ENCODE measurements at regions not wholly inside any gene's neighbourhood (a gene's known extent, or its start where the extent isn't known, plus 50 kb on each side); places are given as distances from the start of the nearest gene placed in this dataset.
"Not testable (repeated sequence)": the region's sequence is repeated elsewhere in the genome, so short reads cannot be mapped to it uniquely, and the experiment has no call there.

DNA sequence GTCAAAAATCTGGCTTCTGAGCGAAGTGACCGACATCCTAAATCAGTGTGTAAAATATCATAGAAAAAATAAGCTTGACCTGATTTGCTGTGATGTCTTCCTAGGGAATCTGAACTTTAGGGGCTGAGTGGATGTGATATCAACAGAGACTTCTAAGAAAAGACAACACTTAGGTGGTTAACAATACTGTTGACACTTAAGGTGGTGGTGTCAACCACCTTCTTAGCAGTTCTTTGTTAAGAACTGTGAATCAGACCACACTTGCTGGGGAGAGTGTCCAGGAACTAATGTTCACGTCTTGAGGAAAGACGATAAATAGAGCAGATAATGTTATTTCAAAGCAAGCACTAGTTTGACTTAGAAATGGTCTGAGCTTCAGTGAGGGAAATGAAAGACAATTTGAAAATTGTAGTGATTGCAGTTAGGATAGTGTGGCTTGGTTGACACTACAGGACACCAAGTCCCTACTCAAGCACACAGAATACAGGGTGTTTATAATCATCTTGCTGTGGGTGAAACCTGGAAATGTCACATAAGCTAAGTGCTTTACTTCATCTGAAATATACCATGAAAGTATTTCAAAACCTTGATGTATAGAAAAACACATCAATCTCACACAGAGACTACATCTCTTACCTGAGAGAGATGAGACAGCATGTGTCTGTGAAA lies 1936.5 kb downstream of the PCDH9 start:
- Histone ChIP-seq H3K36me3 (no peaks in the 10 kb centered on the region), H3K4me3 (ENCODE audit: low read depth, low read length) (no peak overlapping the region), H3K27me3 (no peaks in the 10 kb centered on the region), H3K4me1 (peaks cover 26% of the 10 kb centered on the region), H3K9me3 (no peaks in the 10 kb centered on the region)
- DNase-seq, result no peak
- TF ChIP-seq, protein P1, sequence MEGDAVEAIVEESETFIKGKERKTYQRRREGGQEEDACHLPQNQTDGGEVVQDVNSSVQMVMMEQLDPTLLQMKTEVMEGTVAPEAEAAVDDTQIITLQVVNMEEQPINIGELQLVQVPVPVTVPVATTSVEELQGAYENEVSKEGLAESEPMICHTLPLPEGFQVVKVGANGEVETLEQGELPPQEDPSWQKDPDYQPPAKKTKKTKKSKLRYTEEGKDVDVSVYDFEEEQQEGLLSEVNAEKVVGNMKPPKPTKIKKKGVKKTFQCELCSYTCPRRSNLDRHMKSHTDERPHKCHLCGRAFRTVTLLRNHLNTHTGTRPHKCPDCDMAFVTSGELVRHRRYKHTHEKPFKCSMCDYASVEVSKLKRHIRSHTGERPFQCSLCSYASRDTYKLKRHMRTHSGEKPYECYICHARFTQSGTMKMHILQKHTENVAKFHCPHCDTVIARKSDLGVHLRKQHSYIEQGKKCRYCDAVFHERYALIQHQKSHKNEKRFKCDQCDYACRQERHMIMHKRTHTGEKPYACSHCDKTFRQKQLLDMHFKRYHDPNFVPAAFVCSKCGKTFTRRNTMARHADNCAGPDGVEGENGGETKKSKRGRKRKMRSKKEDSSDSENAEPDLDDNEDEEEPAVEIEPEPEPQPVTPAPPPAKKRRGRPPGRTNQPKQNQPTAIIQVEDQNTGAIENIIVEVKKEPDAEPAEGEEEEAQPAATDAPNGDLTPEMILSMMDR (IDR thresholded peaks at IDR 0.05; ENCODE audit: low read depth, low read length), result no peak

DNA sequence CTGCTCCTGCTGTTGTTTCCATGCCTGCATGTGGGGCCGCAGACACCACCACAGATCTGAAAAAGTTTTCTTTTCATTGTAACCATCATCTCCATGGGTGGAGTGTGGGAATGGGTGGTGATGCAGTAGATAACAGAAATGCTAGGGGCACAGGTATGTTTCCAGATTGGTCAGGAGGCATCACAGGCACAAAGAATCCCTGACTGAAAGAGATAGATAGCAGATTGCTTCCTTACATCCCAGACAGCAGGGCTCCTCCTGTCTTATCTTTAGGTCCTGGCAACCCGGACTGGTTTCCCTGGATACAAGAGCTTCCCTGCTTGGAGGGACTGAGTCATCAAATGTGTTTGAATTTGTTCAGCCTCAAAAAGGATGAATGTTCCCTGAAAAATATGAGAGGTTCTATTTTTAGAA lies 1937.6 kb downstream of the PCDH9 start:
- Histone ChIP-seq H3K4me1 (peaks cover 26% of the 10 kb centered on the region), H3K27me3 (no peaks in the 10 kb centered on the region), H3K9me3 (no peaks in the 10 kb centered on the region), H3K4me3 (ENCODE audit: low read depth, low read length) (no peak overlapping the region), H3K36me3 (no peaks in the 10 kb centered on the region)
- TF ChIP-seq, protein P1 (IDR thresholded peaks at IDR 0.05; ENCODE audit: low read depth, low read length), result peak; percentile 18; the same call in 1 of the 2 replicates
- peak; percentile 77 for DNase-seq

DNA sequence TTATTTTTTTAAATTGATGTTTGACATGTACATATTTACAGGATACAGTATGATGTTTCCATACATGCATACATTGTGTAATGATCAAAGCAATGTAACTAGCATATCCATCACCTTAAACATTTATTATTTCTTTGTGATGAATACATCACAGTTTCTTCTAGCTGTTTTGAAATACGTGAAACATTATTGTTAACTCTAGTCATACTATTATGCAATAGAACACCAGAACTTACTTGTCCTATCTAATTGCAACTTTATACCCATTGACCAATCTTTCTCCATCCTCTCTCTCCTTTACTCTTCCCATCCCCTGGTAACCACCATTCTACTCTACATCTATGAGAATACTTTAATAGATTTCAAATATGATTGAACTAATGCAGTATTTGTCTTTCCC lies 1942.7 kb downstream of the PCDH9 start:
- no peak overlapping the region for H3K4me3 ChIP-seq (ENCODE audit: low read depth, low read length)
- H3K4me1 ChIP-seq, result peaks cover 12% of the 10 kb centered on the region
- no peaks in the 10 kb centered on the region for H3K36me3 ChIP-seq
- TF ChIP-seq, protein P1 (IDR thresholded peaks at IDR 0.05; ENCODE audit: low read depth, low read length), result no peak
- no peaks in the 10 kb centered on the region for H3K9me3 ChIP-seq
- DNase-seq, result no peak
- H3K27me3 ChIP-seq, result no peaks in the 10 kb centered on the region

DNA sequence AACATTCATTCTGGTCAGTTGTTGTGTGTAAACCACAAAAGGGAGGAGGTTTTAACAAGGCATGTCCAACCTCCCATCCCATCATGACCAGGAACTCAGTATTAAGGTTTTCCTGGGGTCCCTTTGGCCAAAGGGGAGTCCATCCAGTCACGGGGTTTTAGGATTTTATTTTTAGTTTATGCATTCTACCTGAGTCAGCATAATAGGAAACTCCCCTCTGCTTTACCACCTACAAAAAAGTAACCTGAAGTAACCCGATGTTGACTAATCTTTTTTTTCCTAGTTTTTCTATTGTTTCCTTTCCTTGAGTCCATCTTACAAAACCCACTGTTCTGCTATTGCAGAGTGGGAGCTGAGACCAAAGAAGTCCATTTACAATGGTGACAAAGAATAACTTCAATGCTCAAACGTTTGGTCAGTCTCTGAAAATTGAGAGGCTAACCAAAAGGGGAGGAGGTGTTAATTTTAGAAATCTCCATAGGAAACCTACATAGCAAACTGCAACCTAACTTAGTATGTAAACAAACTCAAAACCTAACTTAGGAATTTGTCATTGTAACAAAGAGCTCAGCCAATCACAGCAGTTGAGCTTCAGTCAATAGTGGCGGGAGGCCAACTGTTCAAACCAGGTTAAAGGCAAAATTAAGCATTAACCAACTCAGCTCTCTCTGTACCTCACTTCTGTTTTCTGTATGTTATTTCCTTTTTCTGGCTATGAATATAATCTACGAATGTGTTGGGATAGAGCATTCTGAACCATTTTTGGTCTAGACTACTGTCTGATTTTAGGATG lies 1954.1 kb downstream of the PCDH9 start:
- TF ChIP-seq, protein P1 (IDR thresholded peaks at IDR 0.05; ENCODE audit: low read depth, low read length), result no peak
- no peaks in the 10 kb centered on the region for H3K36me3 ChIP-seq
- H3K27me3 ChIP-seq, result no peaks in the 10 kb centered on the region
- no peaks in the 10 kb centered on the region for H3K9me3 ChIP-seq
- DNase-seq, result no peak
- H3K4me1 ChIP-seq, result no peaks in the 10 kb centered on the region
- H3K4me3 ChIP-seq (ENCODE audit: low read depth, low read length), result no peak overlapping the region

DNA sequence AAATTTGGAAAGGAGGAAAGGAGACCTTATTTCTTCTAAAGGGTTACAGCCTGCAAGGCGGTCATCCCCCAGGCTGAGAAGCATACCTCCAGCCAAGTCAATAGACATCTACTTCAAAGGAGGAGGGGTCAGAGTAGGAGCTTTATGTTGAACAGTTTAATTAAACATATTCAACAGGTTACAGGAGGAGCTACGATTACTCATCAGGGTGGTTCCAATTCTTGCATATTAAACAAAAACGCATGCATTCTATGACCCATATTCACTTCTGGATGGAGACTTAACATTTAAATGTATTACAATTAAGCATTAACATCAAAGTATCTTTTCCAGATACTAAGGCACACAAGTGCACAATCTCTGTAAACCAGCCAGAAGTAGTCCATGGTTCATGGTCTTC lies 1955.0 kb downstream of the PCDH9 start:
- TF ChIP-seq, protein P1 (IDR thresholded peaks at IDR 0.05; ENCODE audit: low read depth, low read length), result no peak
- Histone ChIP-seq H3K36me3 (no peaks in the 10 kb centered on the region), H3K4me3 (ENCODE audit: low read depth, low read length) (no peak overlapping the region), H3K9me3 (no peaks in the 10 kb centered on the region), H3K27me3 (no peaks in the 10 kb centered on the region), H3K4me1 (no peaks in the 10 kb centered on the region)
- no peak for DNase-seq

DNA sequence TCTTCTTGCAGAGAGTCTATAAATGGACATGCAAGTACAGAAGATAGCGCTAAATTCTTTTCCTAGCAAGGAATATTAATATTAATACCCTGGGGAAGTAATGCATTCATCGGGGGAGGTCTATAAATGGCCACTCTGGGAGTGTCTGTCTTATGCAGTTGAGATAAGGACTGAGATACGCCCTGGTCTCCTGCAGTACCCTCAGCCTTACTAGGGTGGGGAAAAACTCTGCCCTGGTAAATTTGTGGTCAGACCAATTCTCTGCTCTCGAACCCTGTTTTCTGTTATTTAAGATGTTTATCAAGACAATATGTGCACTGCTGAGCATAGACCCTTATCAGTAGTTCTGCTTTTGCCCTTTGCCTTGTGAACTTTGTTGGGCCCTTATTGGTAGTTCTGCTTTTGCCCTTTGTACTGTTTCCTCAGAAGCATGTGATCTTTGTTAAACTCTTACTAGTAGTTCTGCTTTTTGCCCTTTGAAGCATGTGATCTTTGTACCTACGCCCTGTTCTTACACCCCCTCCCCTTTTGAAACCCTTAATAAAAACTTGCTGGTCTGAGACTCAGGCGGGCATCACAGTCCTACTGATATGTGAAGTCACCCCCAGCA lies 1956.2 kb downstream of the PCDH9 start:
- not testable (repeated sequence) for DNase-seq; H3K27me3 ChIP-seq; H3K9me3 ChIP-seq; H3K36me3 ChIP-seq; H3K4me1 ChIP-seq; H3K4me3 ChIP-seq (ENCODE audit: low read depth, low read length)

Data from BE2C (cell line).